ENCODE measurements at regions not wholly inside any gene's neighbourhood (a gene's known extent, or its start where the extent isn't known, plus 50 kb on each side); places are given as distances from the start of the nearest gene placed in this dataset.

GRCh38 chr13:19089315-19089714 lies 92.3 kb downstream of the TUBA3C start:
- TF ChIP-seq CTCF (IDR thresholded peaks at IDR 0.05 in 2 of 3, conservative IDR thresholded peaks at IDR 0.05 in 1 of 3; ENCODE audit: borderline replicate concordance in 1 of 3, insufficient read depth in 1 of 3, low read depth in 2 of 3, low read length in 2 of 3) = 0 out of 6 replicates have a peak, but pooled peaks of 1 of the 3 experiments have one; percentile 13
- no peak for TF ChIP-seq EZH2phosphoT487 (IDR thresholded peaks at IDR 0.05; ENCODE audit: borderline replicate concordance)
- no peak for TF ChIP-seq POLR2AphosphoS5 (IDR thresholded peaks at IDR 0.05; ENCODE audit: low read depth, low read length)
- TF ChIP-seq EGR1 (IDR thresholded peaks at IDR 0.05; ENCODE audit: low read depth) = no peak
- no peak for TF ChIP-seq CBX3 (IDR thresholded peaks at IDR 0.05; ENCODE audit: low read depth)
- TF ChIP-seq POLR2A (IDR thresholded peaks at IDR 0.05; ENCODE audit: borderline replicate concordance, extremely low read depth, insufficient read depth, insufficient read length) = no peak
- no peak for TF ChIP-seq REST (IDR thresholded peaks at IDR 0.05; ENCODE audit: low read depth)
- no peak for TF ChIP-seq ELF1 (IDR thresholded peaks at IDR 0.05; ENCODE audit: borderline replicate concordance, low read depth)
- TF ChIP-seq CEBPB (IDR thresholded peaks at IDR 0.05; ENCODE audit: low read depth) = no peak
- TF ChIP-seq ZFX (IDR thresholded peaks at IDR 0.05) = no peak
- TF ChIP-seq EZH2 (IDR thresholded peaks at IDR 0.05) = no peak

All from HCT116 (cell line).